Neural cell (in vitro differentiated cells): ENCODE measurements at regions not wholly inside any gene's neighbourhood (a gene's known extent, or its start where the extent isn't known, plus 50 kb on each side); places are given as distances from the start of the nearest gene placed in this dataset.

Experiments used
- H2AFZ ChIP-seq: fragments of 200-600, 300-800 bp; sonication (generic), shearing (Covaris generic); 2 replicates; pipeline ENCODE4 v1.6.0; 2014; ENCODE audit warnings: low read depth, mild to moderate bottlenecking, antibody characterized with exemption, low read length, moderate library complexity
- H3F3A ChIP-seq: fragments of 200-600 bp; shearing (Covaris generic); 2 replicates; pipeline ENCODE4 v1.6.1; 2016; ENCODE audit warnings: mild to moderate bottlenecking, moderate library complexity, mixed read lengths, antibody characterized with exemption, low read length; ENCODE audit not compliant: insufficient read depth, poor library complexity, severe bottlenecking
- H3K27ac ChIP-seq: fragments of 200-600, 300-800 bp; sonication (generic), shearing (Covaris generic); 2 replicates; pipeline ENCODE4 v1.5.1; 2014; ENCODE audit warnings: mild to moderate bottlenecking, low read length, moderate library complexity
- H3K27me3 ChIP-seq: fragments of 300-800, 200-600 bp; sonication (generic), shearing (Covaris generic); 2 replicates; pipeline ENCODE4 v1.6.0; 2014; ENCODE audit warnings: mild to moderate bottlenecking, low read depth, low read length, moderate library complexity; ENCODE audit not compliant: insufficient read depth
- H3K36me3 ChIP-seq: fragments of 300-800, 200-600 bp; sonication (generic), shearing (Covaris generic); 2 replicates; pipeline ENCODE4 v1.5.1; 2014; ENCODE audit warnings: mild to moderate bottlenecking, antibody characterized with exemption, low read length, moderate library complexity; ENCODE audit not compliant: insufficient read depth
- H3K4me2 ChIP-seq: fragments of 300-800, 200-600 bp; sonication (generic), shearing (Covaris generic); 2 replicates; pipeline ENCODE4 v1.6.0; 2014; ENCODE audit warnings: mild to moderate bottlenecking, low read length
- H3K4me3 ChIP-seq: fragments of 300-800, 200-600 bp; sonication (generic), shearing (Covaris generic); 2 replicates; pipeline ENCODE4 v1.5.1; 2014; ENCODE audit warnings: mild to moderate bottlenecking, low read length, moderate library complexity
- H3K79me2 ChIP-seq: fragments of 200-600 bp; shearing (Covaris generic); replicated peaks from 2 replicates; pipeline ENCODE4 v1.6.0; 2014; ENCODE audit warnings: mild to moderate bottlenecking, low read length, moderate library complexity; ENCODE audit not compliant: insufficient read depth
- H3K9ac ChIP-seq: fragments of 300-800, 200-600 bp; sonication (generic), shearing (Covaris generic); 2 replicates; pipeline ENCODE4 v1.6.1; 2016; ENCODE audit warnings: mild to moderate bottlenecking, low read length, mixed read lengths
- H3K9me2 ChIP-seq: fragments of 200-600 bp; shearing (Covaris generic); 2 replicates; pipeline ENCODE4 v1.6.1; 2016; ENCODE audit warnings: mild to moderate bottlenecking, low read length, mixed read lengths; ENCODE audit not compliant: insufficient read depth
- H3K9me3 ChIP-seq: fragments of 200-600, 300-800 bp; sonication (generic), shearing (Covaris generic); 2 replicates; pipeline ENCODE4 v1.6.1; 2016; ENCODE audit warnings: mild to moderate bottlenecking, mixed run types, low read length, moderate library complexity, mixed read lengths
- H4K20me1 ChIP-seq: fragments of 200-600 bp; shearing (Covaris generic); 2 replicates; pipeline ENCODE4 v1.6.1; 2016; ENCODE audit warnings: mild to moderate bottlenecking, mixed run types; ENCODE audit not compliant: insufficient read depth
- CTCF ChIP-seq: fragments of 450-650 bp; IDR thresholded peaks from 2 replicates; pipeline ENCODE4 v1.5.1; 2014; ENCODE audit warnings: antibody characterized with exemption, mild to moderate bottlenecking, moderate library complexity; ENCODE audit not compliant: poor library complexity, severe bottlenecking
- EZH2 ChIP-seq: fragments of 200-600, 300-800 bp; shearing (Covaris generic), sonication (generic); IDR thresholded peaks from 2 replicates; pipeline ENCODE4 v1.6.1; 2014; ENCODE audit warnings: antibody characterized with exemption, low read length, borderline replicate concordance, mild to moderate bottlenecking; ENCODE audit not compliant: insufficient read depth, poor library complexity, severe bottlenecking
- MXI1 ChIP-seq: fragments of 450-650 bp; conservative IDR thresholded peaks from 2 replicates; pipeline ENCODE4 v1.6.1; 2014; ENCODE audit warnings: antibody characterized with exemption, mild to moderate bottlenecking; ENCODE audit not compliant: poor library complexity, severe bottlenecking
- POLR2AphosphoS5 ChIP-seq: IDR thresholded peaks from 2 replicates; pipeline ENCODE4 v1.6.1; 2012
- RAD21 ChIP-seq: fragments of 450-650 bp; conservative IDR thresholded peaks from 2 replicates; pipeline ENCODE4 v1.6.1; 2014; ENCODE audit warnings: antibody characterized with exemption, mild to moderate bottlenecking, moderate library complexity
- REST ChIP-seq: IDR thresholded peaks from 2 replicates; pipeline ENCODE4 v1.6.1; 2012; ENCODE audit warnings: borderline replicate concordance
- SMC3 ChIP-seq: fragments of 450-650 bp; conservative IDR thresholded peaks from 2 replicates; pipeline ENCODE4 v1.6.1; 2014; ENCODE audit warnings: antibody characterized with exemption, mild to moderate bottlenecking, moderate library complexity; ENCODE audit not compliant: poor library complexity
- TAF1 ChIP-seq: IDR thresholded peaks from 2 replicates; pipeline ENCODE4 v1.6.1; 2012; ENCODE audit warnings: low read depth

GRCh38 chr9:78682216-78682615 lies 385.3 kb downstream of the PSAT1 start:
- Histone ChIP-seq H3K79me2 (no peaks in the 10 kb centered on the region), H3K9ac (no peak overlapping the region), H4K20me1 (no peaks in the 10 kb centered on the region), H3K9me2 (no peaks in the 10 kb centered on the region), H3K9me3 (no peaks in the 10 kb centered on the region), H3K27ac (no peak overlapping the region), H3F3A (no peaks in the 10 kb centered on the region), H2AFZ (no peak overlapping the region), H3K4me3 (no peak overlapping the region), H3K36me3 (no peaks in the 10 kb centered on the region), H3K4me2 (no peak overlapping the region), H3K27me3 (no peaks in the 10 kb centered on the region)
- TF ChIP-seq MXI1 = no peak
- no peak for TF ChIP-seq POLR2AphosphoS5
- no peak for TF ChIP-seq CTCF
- TF ChIP-seq EZH2 = no peak
- TF ChIP-seq RAD21 = no peak
- TF ChIP-seq TAF1 = no peak

GRCh38 chr9:78685471-78685870 lies 388.5 kb downstream of the PSAT1 start:
- no peak overlapping the region for H3K27ac ChIP-seq

More at GRCh38 chr9:78685471-78685870, 388.5 kb downstream of the PSAT1 start:
- TF ChIP-seq SMC3 (no peak), POLR2AphosphoS5 (no peak), TAF1 (no peak), RAD21 (no peak), REST (no peak)
- Histone ChIP-seq H3K27me3 (no peaks in the 10 kb centered on the region), H3K9me3 (no peaks in the 10 kb centered on the region), H3K4me3 (no peak overlapping the region), H3K79me2 (no peaks in the 10 kb centered on the region), H3K36me3 (no peaks in the 10 kb centered on the region), H3K9ac (no peak overlapping the region), H2AFZ (no peak overlapping the region), H3K4me2 (no peak overlapping the region), H3K9me2 (no peaks in the 10 kb centered on the region), H3F3A (no peaks in the 10 kb centered on the region), H4K20me1 (no peaks in the 10 kb centered on the region)
